Pancreas (tissue), 10 donors: ENCODE measurements at regions not wholly inside any gene's neighbourhood (a gene's known extent, or its start where the extent isn't known, plus 50 kb on each side); places are given as distances from the start of the nearest gene placed in this dataset.

Experiments
- ATAC-seq, 4 donors: fragments of 200-7000 bp; cut with Tn5 transposase; one replicate each; pipeline versions ENCODE4 v1.8.0 to v1.9.1; 2020; ENCODE audit warnings: mild to moderate bottlenecking in 4 of 4, moderate library complexity in 4 of 4
- DNase-seq, 6 donors: peaks; one replicate each; pipeline ENCODE4 v3.0.0-alpha.2; 2020
- FAIRE-seq: peaks from 2 replicates; lab custom pipeline; 2012; peaks lifted over from hg19 to GRCh38; lab: Jason Lieb, UNC
- H3K27ac ChIP-seq, 4 donors: fragments of 200-600 bp; sonication (generic); 1 replicate in 3 of 4; 2 replicates in 1 of 4; pipeline versions ENCODE4 v1.5.0 to v1.8.0; 2020
- H3K27me3 ChIP-seq, 4 donors: fragments of 200-600 bp; one replicate each; pipeline ENCODE4 v1.8.0; 2021
- H3K36me3 ChIP-seq, 3 donors: fragments of 200-600 bp; sonication (generic) in 1 of 3; one replicate each; pipeline versions ENCODE4 v1.5.0 to v1.8.0; 2020 to 2021
- H3K4me1 ChIP-seq, 3 donors: fragments of 200-600 bp; one replicate each; pipeline ENCODE4 v1.8.0; 2021
- H3K4me3 ChIP-seq, 4 donors: fragments of 200-600 bp; sonication (generic) in 2 of 4; one replicate each; pipeline versions ENCODE4 v1.5.0 to v1.8.0; 2020 to 2021
- H3K9me3 ChIP-seq, 4 donors: fragments of 200-600 bp; one replicate each; pipeline ENCODE4 v1.8.0; 2021
- WGBS, 2 donors: extraction: QIAGEN DNeasy Blood & Tissue Kit; methylation state at CpG; one replicate each; pipeline ENCODE4 v1.1.7; 2013; 5-methylcytosine and 5-hydroxymethylcytosine counted together
- intact Hi-C, 3 donors: fragments of 100-400 bp; cut with DNase I; formaldehyde crosslinking; loops; one replicate each; pipeline versions ENCODE4 v1.11.1 to v1.14.2; 2022
- TF ChIP-seq, protein P1 (sequence below), 4 donors: fragments of 200-600 bp; sonication (generic) in 3 of 4; IDR thresholded peaks; one replicate each; pipeline versions ENCODE4 v1.5.0 to v1.8.0; 2021; ENCODE audit warnings: antibody characterized with exemption in 4 of 4
- donor health status: healthy with polysubstance abuse.
- donor health status: DM: no; HTN: no; CAD: no; lungs with moderate emphysema.
- donor health status: DM: no; HTN: no; CAD: no.
- donor health status: control.
- donor health status: control.
- donor health status: Bipolar disorder and iron deficiency.
- donor health status: DM: yes; HTN: yes; CAD: no.
- donor health status: DM: no; HTN: no; CAD: no.
- donor health status: DM: no; HTN: no; CAD: no.
- donor health status: DM: yes; HTN: yes; CAD: no.

DNA sequence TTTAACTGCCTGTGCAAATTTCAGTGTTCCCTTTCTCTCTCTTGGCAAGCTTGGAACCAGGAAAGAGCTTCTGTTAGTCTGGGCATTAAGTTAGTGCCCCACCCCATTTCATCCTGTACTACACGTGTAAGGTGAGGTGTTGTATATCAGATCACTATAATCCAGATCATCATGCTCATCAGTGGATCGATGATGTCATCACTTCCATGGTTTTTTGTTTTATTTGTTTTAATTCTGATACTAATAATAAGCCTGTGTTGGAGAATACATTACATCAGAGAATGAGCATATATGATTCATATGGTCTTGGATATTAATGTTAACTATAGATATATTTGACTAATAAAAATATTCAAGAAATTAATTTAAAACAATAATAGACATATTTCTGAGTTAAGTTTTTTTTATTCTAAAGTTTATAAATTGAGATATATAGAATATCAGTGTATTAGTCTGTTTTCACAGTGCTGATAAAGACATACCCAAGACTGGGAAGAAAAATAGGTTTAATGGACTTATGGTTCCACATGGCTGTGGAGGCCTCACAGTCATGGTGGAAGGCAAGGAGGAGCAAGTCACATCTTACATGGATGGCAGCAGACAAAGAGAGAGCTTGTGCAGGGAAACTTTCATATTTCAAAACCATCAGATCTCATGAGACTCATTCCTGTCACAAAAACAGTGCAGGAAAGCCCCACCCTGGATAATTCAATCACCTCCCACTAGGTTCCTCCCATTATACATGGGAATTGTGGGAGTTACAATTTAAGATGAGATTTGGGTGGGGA is 588.3 kb upstream of the B3GALT2 start:
- intact Hi-C loops = no loop called here
- TF ChIP-seq, protein P1, sequence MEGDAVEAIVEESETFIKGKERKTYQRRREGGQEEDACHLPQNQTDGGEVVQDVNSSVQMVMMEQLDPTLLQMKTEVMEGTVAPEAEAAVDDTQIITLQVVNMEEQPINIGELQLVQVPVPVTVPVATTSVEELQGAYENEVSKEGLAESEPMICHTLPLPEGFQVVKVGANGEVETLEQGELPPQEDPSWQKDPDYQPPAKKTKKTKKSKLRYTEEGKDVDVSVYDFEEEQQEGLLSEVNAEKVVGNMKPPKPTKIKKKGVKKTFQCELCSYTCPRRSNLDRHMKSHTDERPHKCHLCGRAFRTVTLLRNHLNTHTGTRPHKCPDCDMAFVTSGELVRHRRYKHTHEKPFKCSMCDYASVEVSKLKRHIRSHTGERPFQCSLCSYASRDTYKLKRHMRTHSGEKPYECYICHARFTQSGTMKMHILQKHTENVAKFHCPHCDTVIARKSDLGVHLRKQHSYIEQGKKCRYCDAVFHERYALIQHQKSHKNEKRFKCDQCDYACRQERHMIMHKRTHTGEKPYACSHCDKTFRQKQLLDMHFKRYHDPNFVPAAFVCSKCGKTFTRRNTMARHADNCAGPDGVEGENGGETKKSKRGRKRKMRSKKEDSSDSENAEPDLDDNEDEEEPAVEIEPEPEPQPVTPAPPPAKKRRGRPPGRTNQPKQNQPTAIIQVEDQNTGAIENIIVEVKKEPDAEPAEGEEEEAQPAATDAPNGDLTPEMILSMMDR (IDR thresholded peaks at IDR 0.05) = no peak
- H3K27me3 ChIP-seq = no peaks in the 10 kb centered on the region
- DNase-seq = no peak
- no peak overlapping the region for H3K4me3 ChIP-seq
- no peak overlapping the region for H3K27ac ChIP-seq
- no peak for ATAC-seq
- WGBS, 2 donors = 80 to 94% methylated on average over 2 of the region's 2 CpGs
- no peaks in the 10 kb centered on the region for H3K4me1 ChIP-seq
- H3K36me3 ChIP-seq = no peaks in the 10 kb centered on the region
- FAIRE-seq = peak; percentile 29
- no peaks in the 10 kb centered on the region for H3K9me3 ChIP-seq

DNA sequence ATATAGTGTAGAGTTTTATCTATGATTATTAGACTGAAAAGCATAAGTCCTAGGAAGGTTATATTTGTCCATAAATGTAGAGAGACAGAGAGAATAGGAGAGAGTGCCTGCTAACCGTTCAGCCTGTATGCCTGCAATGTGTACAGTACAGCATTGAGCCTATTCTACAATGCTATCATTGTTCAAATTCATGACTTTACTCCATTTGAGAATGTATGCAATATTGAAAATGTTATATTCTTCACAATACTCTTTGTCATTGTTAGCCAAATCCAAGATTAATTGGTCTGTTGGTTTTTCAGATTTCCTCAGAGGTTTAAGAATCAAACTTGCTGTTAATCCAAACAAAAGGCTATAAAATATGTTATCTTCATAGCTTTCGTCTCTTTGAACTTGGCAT is 585.2 kb upstream of the B3GALT2 start:
- no peaks in the 10 kb centered on the region for H3K4me1 ChIP-seq
- TF ChIP-seq, protein P1 (IDR thresholded peaks at IDR 0.05) = no peak
- no peak for ATAC-seq

DNA sequence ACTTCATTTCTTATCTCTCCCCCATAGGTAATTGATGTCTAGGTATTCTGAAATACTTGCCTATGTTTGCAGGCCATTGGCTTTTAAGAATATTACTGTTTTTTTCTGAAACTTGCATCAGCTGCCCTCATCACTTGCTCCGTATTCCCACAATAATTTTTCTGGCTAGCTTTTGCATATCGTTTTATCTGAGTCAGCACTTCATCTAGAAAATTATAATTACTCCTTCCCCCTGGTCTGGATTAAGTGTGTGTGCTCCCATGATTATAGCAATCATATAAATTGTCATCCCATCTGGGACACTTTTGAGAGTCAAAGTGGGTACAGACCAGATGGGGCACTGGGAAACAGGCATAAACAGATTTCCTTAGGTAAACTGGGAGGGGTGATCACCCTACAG is 583.2 kb upstream of the B3GALT2 start:
- WGBS, 2 donors = 75 to 87% methylated on average over 2 of the region's 2 CpGs
- TF ChIP-seq, protein P1 (IDR thresholded peaks at IDR 0.05) = no peak
- FAIRE-seq = no peak

More for the DNA sequence above, 585.2 kb upstream of the B3GALT2 start:
- no peak overlapping the region for H3K27ac ChIP-seq
- intact Hi-C loops = no loop called here
- no peaks in the 10 kb centered on the region for H3K27me3 ChIP-seq
- WGBS, 2 donors = 21% methylated on average over 2 of the region's 2 CpGs
- no peaks in the 10 kb centered on the region for H3K36me3 ChIP-seq
- no peak overlapping the region for H3K4me3 ChIP-seq
- H3K9me3 ChIP-seq = no peaks in the 10 kb centered on the region
- FAIRE-seq (no peak), DNase-seq (no peak)

DNA sequence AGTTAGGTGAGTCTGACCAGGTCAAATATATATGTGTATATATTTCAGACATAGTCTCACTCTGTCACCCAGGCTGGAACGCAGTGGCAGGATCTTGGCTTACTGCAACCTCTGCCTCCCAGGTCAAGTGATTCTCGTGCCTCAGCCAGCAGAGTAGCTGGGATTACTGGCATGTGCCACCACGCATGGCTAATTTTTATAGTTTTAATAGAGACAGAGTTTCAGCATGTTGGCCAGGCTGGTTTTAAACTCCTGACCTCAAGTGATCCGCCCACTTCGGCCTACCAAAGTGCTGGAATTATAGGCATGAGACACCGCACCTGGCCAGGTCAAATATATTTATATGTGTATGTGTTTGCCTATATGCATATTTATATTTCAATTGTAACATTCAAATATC is 581.5 kb upstream of the B3GALT2 start:
- H3K4me3 ChIP-seq = no peak overlapping the region
- no peaks in the 10 kb centered on the region for H3K36me3 ChIP-seq
- no peaks in the 10 kb centered on the region for H3K9me3 ChIP-seq
- TF ChIP-seq, protein P1 (IDR thresholded peaks at IDR 0.05) = no peak
- ATAC-seq (no peak), DNase-seq (no peak), FAIRE-seq (no peak)
- H3K27me3 ChIP-seq = no peaks in the 10 kb centered on the region
- peaks cover 0 to 10% (median 9%) of the 10 kb centered on the region in 3 donors for H3K4me1 ChIP-seq
- no peak overlapping the region for H3K27ac ChIP-seq
- intact Hi-C loops = no loop called here
- 92 to 93% methylated on average over 6 of the region's 6 CpGs for WGBS, 2 donors

More for the DNA sequence above, 583.2 kb upstream of the B3GALT2 start:
- ATAC-seq (no peak), DNase-seq (no peak)
- H3K4me1 ChIP-seq = no peaks in the 10 kb centered on the region
- no peak overlapping the region for H3K4me3 ChIP-seq
- no peaks in the 10 kb centered on the region for H3K36me3 ChIP-seq
- H3K9me3 ChIP-seq = no peaks in the 10 kb centered on the region
- H3K27me3 ChIP-seq = no peaks in the 10 kb centered on the region
- intact Hi-C loops = no loop called here
- no peak overlapping the region for H3K27ac ChIP-seq

DNA sequence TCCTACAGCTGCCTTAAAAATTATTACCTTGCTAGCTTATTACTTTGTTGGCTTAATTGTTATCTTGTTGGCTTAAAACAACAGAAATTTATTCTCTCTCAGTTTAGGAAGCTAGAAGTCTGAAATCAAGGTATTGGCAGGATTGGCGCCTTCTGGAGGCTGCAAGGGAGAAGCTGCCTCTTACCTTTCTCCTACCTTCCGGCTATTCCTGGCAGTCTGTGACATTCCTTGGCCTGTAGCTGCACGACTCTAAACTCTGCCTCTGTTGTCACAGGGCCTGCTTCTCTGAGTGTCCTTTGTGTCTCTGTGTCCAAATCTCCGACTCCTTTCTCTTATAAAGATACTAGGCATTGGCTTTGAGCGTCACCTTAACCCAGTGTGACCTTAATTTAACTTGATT is 579.9 kb upstream of the B3GALT2 start:
- Histone ChIP-seq H3K4me3 (no peak overlapping the region), H3K9me3 (no peaks in the 10 kb centered on the region), H3K4me1 (peaks cover 0 to 11% (median 9%) of the 10 kb centered on the region in 3 donors), H3K27ac (no peak overlapping the region), H3K36me3 (no peaks in the 10 kb centered on the region), H3K27me3 (no peaks in the 10 kb centered on the region)
- DNase-seq (no peak), FAIRE-seq (no peak), ATAC-seq (no peak)
- 82 to 85% methylated on average over 5 of the region's 5 CpGs for WGBS, 2 donors
- TF ChIP-seq, protein P1 (IDR thresholded peaks at IDR 0.05) = no peak
- intact Hi-C loops = no loop called here
